GM21528 (cell line): ENCODE measurements at regions not wholly inside any gene's neighbourhood (a gene's known extent, or its start where the extent isn't known, plus 50 kb on each side); places are given as distances from the start of the nearest gene placed in this dataset.
"Not testable (repeated sequence)": the region's sequence is repeated elsewhere in the genome, so short reads cannot be mapped to it uniquely, and the experiment has no call there.

Experiments
- ATAC-seq: cut with Tn5 transposase; IDR thresholded peaks from one replicate; pipeline ENCODE4 v1.9.1; 2021; ENCODE audit warnings: mild to moderate bottlenecking, moderate library complexity; ENCODE audit not compliant: unreplicated experiment, low FRiP score

GRCh38 chr2:196275646-196276352 is 104.4 kb upstream of the STK17B start:
- no peak for ATAC-seq

GRCh38 chr2:196276421-196276820 is 105.0 kb upstream of the STK17B start:
- ATAC-seq = no peak

- ATAC-seq = no peak
These were observed 105.6 kb upstream of the STK17B start for GRCh38 chr2:196277002-196277401.

- ATAC-seq = no peak
These were observed 107.1 kb upstream of the STK17B start for GRCh38 chr2:196278491-196278911.

GRCh38 chr2:196279541-196279940 is 108.2 kb upstream of the STK17B start:
- no peak for ATAC-seq

- no peak for ATAC-seq
These were observed 112.9 kb upstream of the STK17B start for GRCh38 chr2:196284144-196284844.

GRCh38 chr2:196284866-196285557 is 113.6 kb upstream of the STK17B start:
- no peak for ATAC-seq

GRCh38 chr2:196286821-196287220 is 115.4 kb upstream of the STK17B start:
- no peak for ATAC-seq

- no peak for ATAC-seq
These were observed 116.1 kb upstream of the STK17B start for GRCh38 chr2:196287523-196287922.

- ATAC-seq = no peak
These were observed 116.7 kb upstream of the STK17B start for GRCh38 chr2:196288006-196288538.

- no peak for ATAC-seq
These were observed 117.6 kb upstream of the STK17B start for GRCh38 chr2:196289000-196289399.

- no peak for ATAC-seq
These were observed 118.8 kb upstream of the STK17B start for GRCh38 chr2:196290136-196290535.

GRCh38 chr2:196290569-196290968 is 119.2 kb upstream of the STK17B start:
- no peak for ATAC-seq

GRCh38 chr2:196291426-196291825 is 120.0 kb upstream of the STK17B start:
- no peak for ATAC-seq

GRCh38 chr2:196291873-196292800 is 120.8 kb upstream of the STK17B start:
- peak; percentile 53 for ATAC-seq

- no peak for ATAC-seq
These were observed 122.6 kb upstream of the STK17B start for GRCh38 chr2:196293751-196294515.

- ATAC-seq = no peak
These were observed 123.1 kb upstream of the STK17B start for GRCh38 chr2:196294516-196294909.

- no peak for ATAC-seq
These were observed 123.6 kb upstream of the STK17B start for GRCh38 chr2:196295005-196295404.

GRCh38 chr2:196298106-196298723 is 126.8 kb upstream of the STK17B start:
- ATAC-seq = not testable (repeated sequence)
